Mesodermal cell (in vitro differentiated cells): ENCODE measurements at regions not wholly inside any gene's neighbourhood (a gene's known extent, or its start where the extent isn't known, plus 50 kb on each side); places are given as distances from the start of the nearest gene placed in this dataset.
"Not testable (repeated sequence)": the region's sequence is repeated elsewhere in the genome, so short reads cannot be mapped to it uniquely, and the experiment has no call there.

Experiments used
- H3K27ac ChIP-seq: 2 replicates; pipeline ENCODE4 v1.7.0; 2013; ENCODE audit warnings: mild to moderate bottlenecking, low read depth, low read length, moderate library complexity; ENCODE audit not compliant: severe bottlenecking
- H3K36me3 ChIP-seq: 2 replicates; pipeline ENCODE4 v1.7.1; 2013; ENCODE audit warnings: mild to moderate bottlenecking, low read length, moderate library complexity; ENCODE audit not compliant: control insufficient read depth, insufficient read depth
- H3K4me1 ChIP-seq: one replicate; pipeline ENCODE4 v1.7.1; 2013; ENCODE audit warnings: mild to moderate bottlenecking, low read length; ENCODE audit not compliant: insufficient read depth, control insufficient read depth, poor library complexity, severe bottlenecking
- H3K4me3 ChIP-seq: 2 replicates; pipeline ENCODE4 v1.7.0; 2013; ENCODE audit warnings: low read length, control low read depth, mild to moderate bottlenecking; ENCODE audit not compliant: insufficient read depth, poor library complexity, severe bottlenecking; ENCODE audit errors: extremely low read depth
- H3K9me3 ChIP-seq: 2 replicates; pipeline ENCODE4 v1.7.1; 2013; ENCODE audit warnings: mild to moderate bottlenecking, low read length, moderate library complexity; ENCODE audit not compliant: control insufficient read depth
- WGBS, 2 experiments: methylation state at CpG; one replicate each; pipeline ENCODE4 v1.1.5; 2013; ENCODE audit warnings: missing lambda C conversion rate in 2 of 2; ENCODE audit not compliant: insufficient coverage in 2 of 2; 5-methylcytosine and 5-hydroxymethylcytosine counted together

GRCh38 chr7:142519079-142520078, 229.9 kb upstream of the PRSS1 start:
- H3K4me1 ChIP-seq: no peaks in the 10 kb centered on the region
- H3K27ac ChIP-seq: no peak overlapping the region
- WGBS, 2 experiments: 87 to 91% methylated on average over 2 to 4 of the region's 5 CpGs

GRCh38 chr7:142516038-142516501, 233.2 kb upstream of the PRSS1 start:
- Histone ChIP-seq H3K36me3 (no peaks in the 10 kb centered on the region), H3K27ac (no peak overlapping the region), H3K4me3 (no peak overlapping the region), H3K4me1 (no peaks in the 10 kb centered on the region), H3K9me3 (no peaks in the 10 kb centered on the region)
- 32 to 50% methylated on average over 2 to 3 of the region's 3 CpGs for WGBS, 2 experiments

More at GRCh38 chr7:142519079-142520078, 229.9 kb upstream of the PRSS1 start:
- Histone ChIP-seq H3K36me3 (no peaks in the 10 kb centered on the region), H3K4me3 (no peak overlapping the region), H3K9me3 (no peaks in the 10 kb centered on the region)

- WGBS, 2 experiments: no CpG with 5 or more reads among the region's 1 CpG
- not testable (repeated sequence) for H3K4me3 ChIP-seq, H3K36me3 ChIP-seq, H3K9me3 ChIP-seq, H3K27ac ChIP-seq, H3K4me1 ChIP-seq
Observed at GRCh38 chr7:142514716-142515115, 234.6 kb upstream of the PRSS1 start.

GRCh38 chr7:142513178-142513955, 235.9 kb upstream of the PRSS1 start:
- Histone ChIP-seq H3K36me3 (no peaks in the 10 kb centered on the region), H3K4me3 (no peak overlapping the region), H3K4me1 (no peaks in the 10 kb centered on the region), H3K9me3 (no peaks in the 10 kb centered on the region), H3K27ac (no peak overlapping the region)
- WGBS, 2 experiments: 73 to 84% methylated on average over 3 to 4 of the region's 5 CpGs

- Histone ChIP-seq H3K36me3 (no peaks in the 10 kb centered on the region), H3K4me1 (no peaks in the 10 kb centered on the region), H3K4me3 (no peak overlapping the region), H3K9me3 (no peaks in the 10 kb centered on the region), H3K27ac (no peak overlapping the region)
- WGBS, 2 experiments: 93 to 94% methylated on average over 2 to 7 of the region's 7 CpGs
Observed at GRCh38 chr7:142511801-142512200, 237.5 kb upstream of the PRSS1 start.

- Histone ChIP-seq H3K4me3 (no peak overlapping the region), H3K4me1 (no peaks in the 10 kb centered on the region), H3K9me3 (no peaks in the 10 kb centered on the region), H3K36me3 (no peaks in the 10 kb centered on the region), H3K27ac (no peak overlapping the region)
- whole genome bisulfite sequencing, 2 experiments: 81 to 100% methylated on average over 2 to 3 of the region's 3 CpGs
Observed at GRCh38 chr7:142511374-142511773, 237.9 kb upstream of the PRSS1 start.

- H3K9me3 ChIP-seq, H3K4me1 ChIP-seq, H3K27ac ChIP-seq, H3K4me3 ChIP-seq, H3K36me3 ChIP-seq: not testable (repeated sequence)
- 82 to 85% methylated on average over 3 of the region's 3 CpGs for WGBS, 2 experiments
Observed at GRCh38 chr7:142509235-142509634, 240.0 kb upstream of the PRSS1 start.

- Histone ChIP-seq H3K27ac (no peak overlapping the region), H3K4me3 (no peak overlapping the region), H3K9me3 (no peaks in the 10 kb centered on the region), H3K36me3 (no peaks in the 10 kb centered on the region), H3K4me1 (no peaks in the 10 kb centered on the region)
- 80 to 90% methylated on average over 3 to 4 of the region's 4 CpGs for WGBS, 2 experiments
Observed at GRCh38 chr7:142508251-142508650, 241.0 kb upstream of the PRSS1 start.

GRCh38 chr7:142507799-142508198, 241.5 kb upstream of the PRSS1 start:
- 91 to 93% methylated on average over 5 of the region's 5 CpGs for WGBS, 2 experiments
- Histone ChIP-seq H3K9me3 (no peaks in the 10 kb centered on the region), H3K4me3 (no peak overlapping the region), H3K36me3 (no peaks in the 10 kb centered on the region), H3K27ac (no peak overlapping the region), H3K4me1 (no peaks in the 10 kb centered on the region)

GRCh38 chr7:142507066-142507465, 242.2 kb upstream of the PRSS1 start:
- not testable (repeated sequence) for H3K9me3 ChIP-seq, H3K36me3 ChIP-seq, H3K4me1 ChIP-seq, H3K27ac ChIP-seq, H3K4me3 ChIP-seq
- 87 to 89% methylated on average over 5 of the region's 5 CpGs for WGBS, 2 experiments
